MM.1S (cell line): ENCODE measurements at regions not wholly inside any gene's neighbourhood (a gene's known extent, or its start where the extent isn't known, plus 50 kb on each side); places are given as distances from the start of the nearest gene placed in this dataset.

Experiments used
- CTCF ChIP-seq: fragments of 300-600 bp; sonication (generic); IDR thresholded peaks from 2 replicates; pipeline ENCODE4 v1.5.1; 2016; ENCODE audit warnings: antibody characterized with exemption, low read length, mixed read lengths
- EZH2 ChIP-seq: fragments of 300-600 bp; sonication (generic); optimal IDR thresholded peaks from 2 replicates; pipeline ENCODE3; 2017; ENCODE audit warnings: low read depth, mild to moderate bottlenecking, antibody characterized with exemption, low read length, mixed read lengths
- EZH2phosphoT487 ChIP-seq: fragments of 300-600 bp; sonication (generic); IDR thresholded peaks from 2 replicates; pipeline ENCODE4 v1.6.1; 2018; ENCODE audit warnings: antibody characterized with exemption, low read length

GRCh38 chr2:147718831-147719230, 126.0 kb upstream of the ACVR2A start:
- no peak for TF ChIP-seq EZH2
- TF ChIP-seq CTCF: no peak
- TF ChIP-seq EZH2phosphoT487: no peak
